Endodermal cell (in vitro differentiated cells): ENCODE measurements at regions not wholly inside any gene's neighbourhood (a gene's known extent, or its start where the extent isn't known, plus 50 kb on each side); places are given as distances from the start of the nearest gene placed in this dataset.

Source experiments
- DNase-seq: peaks from one replicate; pipeline ENCODE4 v3.0.0-alpha.2; 2017
- H3K27ac ChIP-seq: 2 replicates; pipeline ENCODE4 v1.5.1; 2013; ENCODE audit warnings: mild to moderate bottlenecking, low read depth, low read length, moderate library complexity
- H3K27me3 ChIP-seq: 2 replicates; pipeline ENCODE4 v1.6.1; 2013; ENCODE audit warnings: mild to moderate bottlenecking, low read length, moderate library complexity; ENCODE audit not compliant: insufficient read depth, control insufficient read depth, poor library complexity, severe bottlenecking
- H3K36me3 ChIP-seq: 2 replicates; pipeline ENCODE4 v1.7.0; 2013; ENCODE audit warnings: mild to moderate bottlenecking, low read length, moderate library complexity; ENCODE audit not compliant: control insufficient read depth, insufficient read depth
- H3K4me1 ChIP-seq: one replicate; pipeline ENCODE4 v1.7.0; 2013; ENCODE audit warnings: low read length; ENCODE audit not compliant: control insufficient read depth, insufficient read depth
- H3K4me3 ChIP-seq: 2 replicates; pipeline ENCODE4 v1.5.1; 2013; ENCODE audit warnings: mild to moderate bottlenecking, low read length, moderate library complexity
- H3K9ac ChIP-seq: 2 replicates; pipeline ENCODE4 v1.6.1; 2013; ENCODE audit warnings: mild to moderate bottlenecking, low read length, moderate library complexity; ENCODE audit not compliant: poor library complexity, severe bottlenecking; ENCODE audit errors: extremely low read depth
- H3K9me3 ChIP-seq: 2 replicates; pipeline ENCODE4 v1.6.1; 2013; ENCODE audit warnings: mild to moderate bottlenecking, low read length, moderate library complexity; ENCODE audit not compliant: control insufficient read depth
- H3K27ac Mint-ChIP-seq: 2 replicates; pipeline ENCODE4 v1.8.0; 2020; ENCODE audit warnings: mixed read lengths
- H3K27me3 Mint-ChIP-seq: 2 replicates; pipeline ENCODE4 v1.8.0; 2021; ENCODE audit warnings: mild to moderate bottlenecking, mixed read lengths; ENCODE audit not compliant: insufficient read depth
- H3K36me3 Mint-ChIP-seq: 2 replicates; pipeline ENCODE4 v1.8.0; 2020; ENCODE audit warnings: low read depth, mixed read lengths
- H3K4me1 Mint-ChIP-seq: 2 replicates; pipeline ENCODE4 v1.8.0; 2020; ENCODE audit warnings: mixed read lengths
- H3K4me3 Mint-ChIP-seq: 2 replicates; pipeline ENCODE4 v1.8.0; 2020; ENCODE audit warnings: mild to moderate bottlenecking, moderate library complexity, mixed read lengths
- H3K9me3 Mint-ChIP-seq: 2 replicates; pipeline ENCODE4 v1.8.0; 2020; ENCODE audit warnings: mild to moderate bottlenecking, mixed read lengths
- CTCF ChIP-seq: fragments of 200-600 bp; sonication (generic); conservative IDR thresholded peaks from 2 replicates; pipeline ENCODE4 v1.5.0; 2021; ENCODE audit warnings: antibody characterized with exemption, mild to moderate bottlenecking
- WGBS, 2 experiments: methylation state at CpG; one replicate each; pipeline versions ENCODE4 v1.1.5 to v1.1.7; 2013; ENCODE audit warnings: missing lambda C conversion rate in 2 of 2, mixed read lengths in 1 of 2; ENCODE audit not compliant: insufficient coverage in 1 of 2, insufficient read length in 1 of 2; 5-methylcytosine and 5-hydroxymethylcytosine counted together

- no peaks in the 10 kb centered on the region for H3K36me3 ChIP-seq
- H3K9me3 ChIP-seq = no peaks in the 10 kb centered on the region
- peaks cover 44% of the 10 kb centered on the region for H3K4me1 Mint-ChIP-seq
- H3K27ac Mint-ChIP-seq = no peak overlapping the region
- H3K4me3 ChIP-seq = no peak overlapping the region
- H3K27me3 Mint-ChIP-seq = peaks cover 83% of the 10 kb centered on the region
- no peak overlapping the region for H3K4me3 Mint-ChIP-seq
- H3K4me1 ChIP-seq = peaks cover 11% of the 10 kb centered on the region
- 83 to 87% methylated on average over 4 to 5 of the region's 5 CpGs for WGBS, 2 experiments
- no peak overlapping the region for H3K27ac ChIP-seq
- no peaks in the 10 kb centered on the region for H3K9me3 Mint-ChIP-seq
- H3K9ac ChIP-seq = no peak overlapping the region
- peaks cover 67% of the 10 kb centered on the region for H3K27me3 ChIP-seq
- H3K36me3 Mint-ChIP-seq = no peaks in the 10 kb centered on the region
- TF ChIP-seq CTCF = no peak
- peak; percentile 32 for DNase-seq
These were observed 188.9 kb downstream of the BCR start for GRCh38 chr22:23369054-23369685.
